Activated CD4-positive, CD25-positive, alpha-beta regulatory T cell treated with anti-CD3 and anti-CD28 coated beads, Interleukin-2, amount 50 U/mL, for 72 hours (primary cell): ENCODE measurements at regions not wholly inside any gene's neighbourhood (a gene's known extent, or its start where the extent isn't known, plus 50 kb on each side); places are given as distances from the start of the nearest gene placed in this dataset.
"Not testable (repeated sequence)": the region's sequence is repeated elsewhere in the genome, so short reads cannot be mapped to it uniquely, and the experiment has no call there.

ENCODE experiments used
- DNase-seq: peaks from one replicate; pipeline ENCODE4 v3.0.0; 2021

DNA sequence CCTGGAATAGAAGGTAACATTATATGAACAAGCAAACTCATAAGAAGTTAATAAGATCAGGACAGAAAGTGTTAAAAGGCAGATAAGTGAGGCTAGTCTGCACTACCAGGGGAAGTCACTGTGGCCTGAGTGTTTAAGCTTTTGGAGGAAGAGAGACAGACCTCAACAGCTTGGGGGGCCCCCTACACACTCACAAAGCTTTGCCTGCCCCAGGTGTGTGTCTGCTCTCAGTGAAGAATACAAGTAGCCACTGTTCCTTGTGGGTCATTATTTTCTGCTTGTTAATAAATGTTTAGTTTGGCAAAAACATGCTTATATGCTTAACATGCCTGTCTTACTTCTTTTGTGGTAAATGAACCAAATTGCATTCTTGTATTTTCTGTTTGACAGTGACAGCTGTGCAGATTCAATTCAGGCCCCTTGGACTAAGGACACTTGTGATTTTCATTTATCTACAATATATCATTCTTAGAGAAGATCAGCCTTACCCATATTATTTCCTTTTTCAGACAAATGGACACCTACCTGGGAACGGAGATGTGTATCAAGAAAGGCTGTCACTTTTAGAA is 50.7 kb upstream of the C12orf71 start:
- DNase-seq: no peak

DNA sequence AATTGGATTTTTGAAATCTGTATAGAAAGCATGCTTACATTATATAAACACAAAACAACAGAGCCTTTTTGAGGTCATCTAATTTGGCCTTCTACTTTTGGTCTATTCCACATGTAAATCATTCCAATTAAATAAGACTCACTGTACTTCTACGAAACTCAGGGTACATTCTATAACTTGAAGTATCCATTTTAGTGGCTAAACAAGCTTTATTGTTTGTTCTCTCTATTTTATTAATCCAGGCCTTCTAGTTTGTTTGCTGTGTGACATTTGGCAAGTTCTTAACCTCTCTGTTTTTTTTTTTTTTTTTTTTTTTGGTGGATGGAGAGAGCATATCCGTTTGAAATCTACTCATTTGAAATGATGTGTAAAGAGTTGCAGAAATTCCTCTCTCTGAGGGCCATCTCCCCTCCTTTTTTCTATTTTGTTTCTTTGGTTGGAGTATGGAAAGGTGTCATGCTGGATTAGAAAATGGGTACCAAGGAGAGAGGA is 58.1 kb upstream of the C12orf71 start:
- no peak for DNase-seq

DNA sequence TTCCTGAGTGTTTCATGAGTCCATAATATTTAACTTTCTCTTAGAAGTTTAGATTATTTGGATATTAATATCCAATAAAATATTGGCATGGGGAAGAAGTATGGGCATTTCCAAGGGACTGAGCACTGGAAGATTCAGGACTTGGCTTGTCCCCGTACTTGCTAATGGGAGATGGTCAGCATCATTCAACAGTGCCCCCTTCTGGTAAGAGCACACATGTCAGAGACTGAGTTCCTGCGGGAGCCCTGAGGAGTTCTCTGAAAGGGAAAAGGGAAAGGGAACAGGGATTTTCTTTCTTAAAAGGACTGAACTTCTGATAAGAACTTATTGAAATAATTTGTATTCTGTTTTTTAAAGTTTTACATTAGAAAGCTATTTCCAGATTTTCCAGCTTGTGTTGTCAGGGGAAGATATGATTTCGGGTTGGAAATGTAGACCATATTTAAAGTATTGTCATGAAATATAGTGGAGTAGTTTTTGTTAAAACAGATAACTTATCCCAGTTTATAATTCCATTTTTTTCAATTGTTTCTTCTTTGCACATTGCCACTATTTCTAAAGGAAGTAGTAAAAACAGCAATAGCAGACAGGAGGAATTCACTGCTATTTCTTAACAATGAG is 59.8 kb upstream of the C12orf71 start:
- DNase-seq: peak; percentile 32

DNA sequence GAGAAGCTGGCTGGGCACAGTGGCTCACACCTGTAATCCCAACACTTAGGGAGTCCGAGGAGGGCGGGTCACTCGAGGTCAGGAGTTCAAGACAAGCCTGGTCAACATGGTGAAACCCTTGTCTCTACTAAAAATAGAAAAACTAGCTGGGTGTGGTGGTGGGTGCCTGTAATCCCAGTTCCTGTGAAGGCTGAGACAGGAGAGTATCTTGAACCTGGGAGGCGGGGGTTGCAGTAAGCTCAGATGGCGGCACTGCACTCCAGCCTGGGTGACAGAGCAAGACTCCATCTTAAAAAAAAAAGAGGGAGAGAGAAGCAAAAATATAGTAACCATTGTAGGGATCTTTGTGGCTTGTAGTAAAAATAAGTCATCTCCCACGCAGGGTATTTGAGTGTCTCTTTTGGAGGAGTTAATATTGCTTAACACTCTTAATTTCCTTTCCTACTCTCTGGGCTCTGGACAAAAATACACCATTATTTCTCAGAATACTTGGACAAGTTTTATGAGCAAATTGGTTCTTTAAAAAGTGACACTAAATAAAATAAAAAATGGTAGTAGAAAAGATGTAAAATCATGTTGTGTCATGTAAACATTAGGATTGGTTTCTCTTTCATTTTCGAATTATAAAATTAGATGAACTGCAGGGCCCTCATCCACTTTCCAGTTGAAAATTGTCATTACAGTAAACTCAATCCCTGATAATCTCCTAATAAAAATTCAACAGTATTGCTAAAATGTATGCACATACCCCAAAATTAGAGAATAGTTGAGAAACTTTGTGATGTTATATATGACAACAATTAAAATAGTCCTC is 61.1 kb upstream of the C12orf71 start:
- DNase-seq: no peak

DNA sequence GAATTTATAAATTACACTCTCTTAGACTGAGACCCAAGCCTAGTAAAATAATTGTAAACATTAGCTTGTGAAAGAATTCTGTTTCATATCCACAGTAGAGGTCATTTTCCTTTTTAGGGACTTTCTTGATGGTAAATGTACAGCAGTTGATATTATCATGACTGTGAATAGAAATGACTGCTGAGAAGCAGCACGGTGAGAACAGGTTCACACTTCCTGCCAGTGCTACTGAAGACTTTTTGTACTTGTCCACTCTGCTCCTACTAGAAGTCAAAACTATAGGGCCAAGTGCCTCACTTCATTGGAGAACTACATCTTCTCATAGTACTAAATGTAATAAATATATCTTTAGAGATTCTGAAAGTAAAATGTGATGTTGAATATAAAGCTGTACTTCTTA is 63.3 kb upstream of the C12orf71 start:
- not testable (repeated sequence) for DNase-seq

DNA sequence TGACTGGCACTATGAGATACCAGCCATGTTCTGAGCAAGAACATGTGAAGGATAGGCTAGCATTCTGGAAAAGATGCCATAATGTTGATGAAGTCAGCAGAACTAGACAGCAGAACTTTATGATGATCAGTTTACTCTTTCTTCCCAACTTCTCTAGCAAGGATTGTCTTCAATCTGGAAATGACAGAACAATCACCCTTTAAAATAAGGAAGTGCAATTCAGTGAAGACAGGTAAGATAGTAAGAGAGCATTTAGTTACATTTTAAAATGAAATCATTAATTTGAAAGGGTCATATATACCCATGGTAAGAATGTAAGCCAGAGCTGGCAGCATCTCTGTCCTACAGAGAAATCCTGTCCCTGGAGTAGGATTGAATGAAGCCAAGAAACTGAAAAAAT is 66.0 kb upstream of the C12orf71 start:
- DNase-seq: no peak

DNA sequence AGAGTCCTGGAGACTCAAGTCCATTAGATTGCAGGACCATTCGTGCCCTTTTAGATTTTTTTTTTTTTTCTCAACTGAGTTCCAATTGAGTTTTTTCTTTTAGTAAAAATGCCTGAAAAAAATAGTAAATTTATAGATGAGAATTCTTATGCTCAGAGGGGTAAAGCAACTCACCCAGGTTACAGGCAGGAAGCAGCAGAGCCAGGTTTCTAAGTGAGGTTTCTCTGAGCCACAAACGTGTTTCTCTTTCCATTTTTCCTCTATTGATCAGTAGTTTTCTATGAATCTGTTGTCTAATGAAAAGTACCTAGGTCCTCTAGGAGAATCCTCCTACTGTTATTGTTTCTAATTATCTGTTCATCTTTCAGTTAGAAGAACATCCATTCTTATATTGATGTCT is 66.4 kb upstream of the C12orf71 start:
- DNase-seq: no peak

DNA sequence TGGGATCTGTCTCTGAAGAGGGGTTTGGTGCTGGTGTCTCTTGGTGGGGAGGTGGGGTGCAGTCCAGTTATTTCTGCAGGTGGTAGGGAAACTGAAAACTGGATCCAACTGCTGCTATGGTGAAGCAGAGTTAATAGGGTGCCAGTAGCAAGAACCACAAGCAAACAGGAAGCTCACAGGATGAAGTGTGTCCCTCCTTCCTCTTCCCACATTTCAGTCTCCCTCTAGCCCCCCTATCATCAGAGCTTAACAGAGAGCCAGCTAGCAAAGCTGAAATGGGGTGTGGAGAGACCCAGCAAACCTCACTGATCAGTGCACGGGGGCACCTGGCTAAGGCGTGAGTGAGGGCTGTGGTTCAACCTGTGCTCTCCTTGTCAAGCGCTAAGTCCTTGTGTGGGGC is 69.1 kb upstream of the C12orf71 start:
- DNase-seq: no peak

DNA sequence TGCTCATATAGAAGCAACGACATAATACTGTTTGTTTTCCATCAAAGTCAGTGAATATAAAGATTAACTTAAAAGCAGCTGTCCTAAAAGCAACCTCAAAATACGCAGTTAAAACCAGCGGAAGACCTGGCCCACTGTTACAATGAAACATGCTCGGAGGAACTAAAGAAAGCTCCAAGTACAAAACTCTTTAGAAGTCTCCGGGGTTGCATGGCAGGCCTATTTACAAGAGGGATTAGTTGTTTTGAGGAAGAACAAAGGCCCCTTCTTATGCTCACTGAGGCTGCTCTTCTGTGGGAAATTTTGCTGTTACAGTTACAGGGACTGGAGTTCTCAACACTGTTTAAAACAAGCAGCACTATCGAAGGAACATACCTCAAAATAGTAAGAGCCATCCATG is 75.9 kb upstream of the C12orf71 start:
- no peak for DNase-seq

DNA sequence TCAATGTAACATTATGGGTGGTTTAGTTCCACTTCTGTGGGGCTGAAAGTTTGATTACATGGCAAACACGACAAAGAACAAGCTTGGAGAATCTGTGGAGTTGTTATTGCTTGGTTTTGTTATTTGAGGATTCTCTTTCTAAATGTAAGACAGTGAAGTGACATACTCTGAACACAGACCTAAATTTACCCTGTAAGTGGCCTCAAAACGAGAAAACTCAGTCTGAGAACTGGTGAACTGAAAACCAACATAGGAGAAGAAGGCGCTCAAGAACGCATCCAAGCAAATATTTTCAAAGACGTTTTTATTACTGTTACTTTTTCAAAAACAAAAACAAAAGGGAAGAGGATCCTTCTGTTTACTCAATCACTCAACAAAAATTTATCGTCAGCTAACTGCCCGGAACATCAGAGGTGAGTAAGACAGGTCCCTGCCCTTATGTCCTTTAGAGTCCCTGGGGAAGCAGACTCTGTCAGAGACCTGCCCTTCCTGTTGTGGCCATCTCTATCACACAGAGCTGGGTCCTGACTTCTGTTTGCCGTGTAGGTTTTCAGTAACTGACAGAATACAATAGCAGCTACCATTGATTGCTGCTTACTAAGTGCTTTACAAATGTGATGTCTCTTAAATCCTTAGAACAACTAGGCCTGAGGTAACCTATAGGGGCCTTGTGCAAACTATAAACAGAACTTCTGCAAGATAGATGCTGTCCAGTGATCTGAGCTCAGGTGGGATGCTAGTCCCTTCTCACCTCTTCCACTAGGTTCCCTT is 79.3 kb upstream of the C12orf71 start:
- DNase-seq: no peak

DNA sequence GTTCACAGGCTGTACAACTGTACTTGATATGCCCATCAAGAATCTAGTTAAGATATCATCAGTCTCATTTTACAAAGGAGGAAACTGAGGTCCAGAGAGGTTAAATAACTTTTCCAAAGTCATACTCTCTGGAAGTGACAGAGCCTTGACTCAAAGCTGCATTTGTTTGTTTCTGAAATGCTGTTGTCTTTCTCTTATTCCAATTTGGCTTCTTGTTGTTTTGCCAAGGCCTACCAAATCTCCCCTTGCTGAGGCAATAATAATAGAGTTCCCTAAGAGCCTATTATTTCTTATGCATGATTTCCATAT is 79.8 kb upstream of the C12orf71 start:
- no peak for DNase-seq

DNA sequence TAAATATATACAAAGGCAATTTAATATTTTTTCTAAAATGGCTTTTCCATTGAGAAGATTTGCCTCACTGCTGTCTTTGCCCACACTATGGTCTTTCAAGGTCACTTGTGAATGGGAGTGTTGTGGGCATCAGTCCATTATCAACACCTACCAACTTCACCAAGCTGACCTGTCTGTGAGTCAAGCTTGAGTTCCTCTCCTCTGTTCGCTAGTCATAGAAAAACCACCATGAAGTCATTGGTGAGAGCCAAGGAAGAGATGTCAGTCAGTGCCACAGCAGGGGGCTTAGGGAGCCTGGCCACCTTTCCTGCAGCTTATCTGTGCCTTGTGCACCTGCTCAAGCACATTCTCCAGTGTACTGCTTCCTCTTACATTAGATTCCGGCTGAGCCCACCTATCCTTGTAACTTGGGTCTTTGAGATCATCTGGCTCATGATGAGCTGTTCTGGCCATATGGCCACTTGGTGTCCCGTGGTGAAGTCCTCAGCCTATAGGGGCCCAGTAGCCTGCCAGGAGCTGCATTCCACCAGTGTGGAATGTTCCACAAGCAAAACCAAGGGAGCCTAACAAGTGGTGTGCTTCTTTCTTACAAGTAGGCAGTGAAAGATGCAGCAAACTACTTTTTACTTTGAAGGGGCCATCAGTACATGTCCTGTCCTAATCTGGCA is 80.8 kb upstream of the C12orf71 start:
- no peak for DNase-seq

DNA sequence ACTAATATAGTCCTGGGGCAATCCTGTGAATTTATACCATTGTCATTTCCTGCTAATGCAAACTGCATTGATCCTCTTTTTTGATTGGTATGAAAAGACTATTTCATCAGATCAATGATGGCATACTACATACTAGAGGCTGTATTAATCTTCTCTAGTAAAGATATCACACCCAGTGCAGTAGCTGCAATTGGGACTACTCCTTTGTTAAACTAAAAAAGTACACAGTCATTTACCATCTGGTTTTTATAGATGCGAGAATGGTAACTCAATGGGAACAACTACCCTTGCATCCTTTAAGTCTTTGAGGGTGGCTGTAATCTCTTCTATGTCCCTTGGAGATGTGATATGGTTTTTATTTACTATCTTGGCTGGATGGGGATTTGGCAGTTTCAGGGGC is 80.2 kb upstream of the STK38L start:
- DNase-seq: no peak

DNA sequence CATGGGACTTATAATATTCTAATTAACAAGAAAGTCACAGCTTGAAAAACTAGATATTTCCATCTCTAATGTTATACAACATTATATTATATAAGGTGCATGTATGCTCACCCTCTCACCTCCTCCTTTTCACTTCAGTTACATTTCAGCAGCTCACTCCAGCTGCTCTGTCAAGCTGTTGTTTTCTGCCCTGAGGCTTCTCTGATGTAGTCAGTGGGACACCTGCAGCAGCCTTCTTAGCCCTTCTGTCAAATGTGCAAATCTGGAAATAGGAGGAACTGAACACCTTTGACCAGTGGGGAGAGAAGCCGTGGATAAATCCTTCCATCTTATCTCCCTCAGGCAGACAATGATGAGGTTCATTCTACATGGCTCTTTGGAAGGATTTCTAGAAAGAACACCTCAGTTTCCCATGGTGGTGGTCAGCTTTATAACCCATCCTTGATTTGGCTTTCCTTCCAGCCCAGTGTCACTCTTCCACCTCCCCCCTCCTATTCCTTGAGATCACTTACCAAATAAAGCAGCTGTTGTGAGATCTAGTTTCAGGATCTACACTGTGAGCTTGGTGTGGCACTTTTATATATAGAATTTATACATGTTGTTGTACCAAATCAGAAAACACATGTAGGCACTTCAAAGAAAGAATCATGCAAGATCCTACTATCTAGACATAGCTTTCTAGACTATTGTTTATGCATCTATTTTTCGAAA is 79.6 kb upstream of the STK38L start:
- no peak for DNase-seq

DNA sequence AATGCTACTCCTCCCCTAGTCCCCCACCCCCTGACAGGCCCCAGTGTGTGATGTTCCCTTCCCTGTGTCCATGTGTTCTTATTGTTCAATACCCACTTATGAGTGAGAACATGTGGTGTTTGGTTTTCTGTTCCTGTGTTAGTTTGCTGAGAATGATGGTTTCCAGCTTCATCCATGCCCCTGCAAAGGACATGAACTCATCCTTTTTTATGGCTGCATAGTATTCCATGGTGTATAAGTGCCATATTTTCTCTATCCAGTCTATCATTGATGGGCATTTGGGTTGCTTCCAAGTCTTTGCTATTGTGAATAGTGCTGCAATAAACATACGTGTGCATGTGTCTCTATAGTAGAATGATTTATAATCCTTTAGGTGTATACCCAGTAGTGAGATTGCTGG is 78.1 kb upstream of the STK38L start:
- DNase-seq: not testable (repeated sequence)

DNA sequence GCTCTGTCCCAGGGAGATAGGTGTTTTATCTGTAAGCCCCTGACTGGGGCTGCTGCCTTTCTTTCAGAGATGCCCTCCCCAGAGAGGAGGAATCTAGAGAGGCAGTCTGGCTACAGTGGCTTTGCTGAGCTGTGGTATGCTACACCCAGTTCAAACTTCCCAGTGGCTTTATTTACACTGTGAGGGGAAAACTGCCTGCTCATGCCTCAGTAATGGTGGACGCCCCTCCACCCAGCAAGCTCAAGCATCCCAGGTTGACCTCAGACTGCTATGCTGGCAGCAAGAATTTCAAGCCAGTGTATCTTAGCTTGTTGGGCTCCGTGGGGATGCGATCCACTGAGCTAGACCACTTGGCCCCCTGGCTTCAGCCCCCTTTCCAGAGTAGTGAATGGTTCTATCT is 72.6 kb upstream of the STK38L start:
- not testable (repeated sequence) for DNase-seq

DNA sequence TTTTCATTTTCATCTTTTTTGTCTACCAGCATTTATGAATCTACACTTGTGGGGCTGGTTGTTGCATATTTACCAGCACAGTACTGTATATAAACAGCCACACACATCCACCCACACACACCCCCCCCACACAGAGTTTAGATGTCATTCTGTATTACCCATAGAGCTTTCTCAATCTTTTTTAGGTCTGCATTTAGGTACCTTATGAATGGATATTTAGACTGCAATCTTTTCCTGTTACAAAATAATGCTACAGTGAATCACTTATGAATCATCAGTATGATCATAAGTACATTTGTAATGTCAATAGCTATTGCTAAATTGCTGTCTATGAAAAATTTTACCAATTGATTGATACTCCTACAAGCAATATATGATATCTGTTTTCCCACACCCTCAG is 67.3 kb upstream of the STK38L start:
- no peak for DNase-seq

DNA sequence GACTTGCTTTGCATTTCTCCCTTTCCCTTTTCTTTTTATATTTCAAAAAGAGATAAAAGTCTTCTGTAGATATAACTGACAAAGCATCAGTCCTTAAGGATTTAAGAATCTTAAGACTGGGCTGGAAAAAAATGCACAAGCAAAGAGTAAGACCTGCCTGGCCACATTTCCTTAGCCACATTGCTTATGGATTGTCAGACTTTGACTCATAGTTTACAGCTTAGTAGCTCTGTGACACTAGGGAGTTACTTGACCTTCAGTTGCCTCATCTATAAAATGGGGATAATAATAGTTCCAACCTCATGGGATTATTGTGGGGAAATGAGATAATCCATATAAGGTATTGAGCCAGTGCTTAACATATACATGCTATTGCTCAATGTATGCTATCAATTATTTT is 66.4 kb upstream of the STK38L start:
- no peak for DNase-seq

DNA sequence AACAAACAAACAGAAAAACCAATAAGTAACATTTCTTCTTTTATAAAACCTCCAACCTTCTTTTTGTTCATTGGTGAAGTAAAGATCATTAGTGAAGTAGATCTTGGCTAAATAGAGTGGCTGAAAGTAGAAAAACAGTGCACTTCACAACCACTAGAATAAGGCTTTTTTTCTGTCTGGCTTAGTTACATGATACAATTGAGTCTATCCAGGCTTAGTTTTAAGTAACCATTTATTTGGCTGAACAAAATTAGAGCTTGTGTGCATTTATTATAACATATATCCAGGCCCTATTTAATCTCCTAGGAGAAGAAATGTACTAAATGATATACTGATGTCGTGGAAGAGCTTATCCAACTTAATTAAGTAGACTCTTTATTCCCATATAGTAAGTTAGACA is 65.8 kb upstream of the STK38L start:
- DNase-seq: no peak

DNA sequence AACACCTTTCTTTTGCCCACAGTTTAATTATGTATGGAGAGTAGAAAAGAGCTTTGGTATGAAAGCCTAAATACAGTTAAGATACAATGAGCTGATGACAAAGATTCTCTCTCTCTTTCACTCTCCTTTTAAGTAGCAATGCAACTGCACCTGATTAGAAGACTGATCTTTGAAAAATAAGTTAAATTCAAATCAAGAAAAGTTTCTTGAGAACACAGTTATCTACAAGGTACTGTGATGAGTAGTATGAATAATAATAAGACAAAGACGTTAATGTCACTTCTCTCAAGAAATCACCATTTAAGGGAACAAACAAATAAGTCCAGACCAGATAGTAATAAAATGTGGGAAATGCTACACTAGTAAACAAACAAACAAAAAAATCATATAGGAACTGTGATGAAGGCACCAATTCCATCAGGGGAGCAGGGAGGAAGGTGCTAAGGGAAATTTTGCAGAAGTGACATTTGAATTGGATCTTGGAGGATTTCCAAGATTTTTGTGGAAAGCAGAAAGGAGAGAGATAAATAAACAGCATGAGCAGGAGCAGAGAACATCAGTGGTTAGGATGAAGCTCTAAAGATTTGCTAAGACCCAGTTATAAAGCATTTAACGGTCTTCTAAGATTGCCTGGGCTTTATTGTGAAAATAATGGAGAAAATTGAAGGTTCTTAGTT is 65.2 kb upstream of the STK38L start:
- DNase-seq: no peak

DNA sequence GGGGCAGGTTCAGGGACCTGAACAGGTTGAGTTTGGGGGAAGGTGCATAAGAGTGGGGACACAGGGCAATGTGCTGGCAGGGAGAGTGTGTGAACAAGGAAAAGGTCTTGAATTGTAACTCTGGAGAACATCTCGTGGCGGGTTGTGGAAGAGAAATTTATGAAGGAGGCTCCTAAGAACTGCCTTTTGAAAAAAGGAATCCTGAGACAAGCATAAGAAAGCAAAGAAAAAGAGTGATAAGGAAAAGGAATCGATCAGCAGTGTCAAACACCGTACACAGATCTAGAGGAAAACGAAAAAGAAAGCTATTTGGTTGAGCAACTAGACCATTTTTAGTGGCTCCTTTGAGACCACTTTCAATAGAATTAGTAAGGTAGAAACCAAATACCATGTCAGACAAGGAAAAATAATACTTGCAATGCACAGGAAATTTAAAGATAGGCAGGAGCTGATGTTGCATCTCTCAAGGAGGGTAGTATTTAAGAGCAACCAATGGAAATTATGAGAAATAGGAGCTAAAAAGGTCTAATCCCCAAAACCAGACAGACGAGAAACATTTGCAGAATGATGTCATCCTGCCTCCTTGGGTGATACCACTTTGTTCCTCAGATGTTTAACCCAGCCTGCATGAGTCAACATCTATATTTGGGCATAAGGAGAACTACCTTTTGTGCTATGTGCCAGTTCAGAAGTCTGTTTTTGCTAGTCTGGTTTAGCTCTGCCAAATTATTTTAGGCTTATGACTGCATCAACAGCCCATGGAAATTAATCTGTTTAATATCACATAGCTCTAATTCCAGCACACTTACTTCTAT is 64.5 kb upstream of the STK38L start:
- DNase-seq: no peak
